Astrocyte of the hippocampus (primary cell): ENCODE measurements at regions not wholly inside any gene's neighbourhood (a gene's known extent, or its start where the extent isn't known, plus 50 kb on each side); places are given as distances from the start of the nearest gene placed in this dataset.

Source experiments
- DNase-seq: peaks from one replicate; pipeline ENCODE4 v3.0.0; 2011; ENCODE audit warnings: low read depth, low spot score

DNA sequence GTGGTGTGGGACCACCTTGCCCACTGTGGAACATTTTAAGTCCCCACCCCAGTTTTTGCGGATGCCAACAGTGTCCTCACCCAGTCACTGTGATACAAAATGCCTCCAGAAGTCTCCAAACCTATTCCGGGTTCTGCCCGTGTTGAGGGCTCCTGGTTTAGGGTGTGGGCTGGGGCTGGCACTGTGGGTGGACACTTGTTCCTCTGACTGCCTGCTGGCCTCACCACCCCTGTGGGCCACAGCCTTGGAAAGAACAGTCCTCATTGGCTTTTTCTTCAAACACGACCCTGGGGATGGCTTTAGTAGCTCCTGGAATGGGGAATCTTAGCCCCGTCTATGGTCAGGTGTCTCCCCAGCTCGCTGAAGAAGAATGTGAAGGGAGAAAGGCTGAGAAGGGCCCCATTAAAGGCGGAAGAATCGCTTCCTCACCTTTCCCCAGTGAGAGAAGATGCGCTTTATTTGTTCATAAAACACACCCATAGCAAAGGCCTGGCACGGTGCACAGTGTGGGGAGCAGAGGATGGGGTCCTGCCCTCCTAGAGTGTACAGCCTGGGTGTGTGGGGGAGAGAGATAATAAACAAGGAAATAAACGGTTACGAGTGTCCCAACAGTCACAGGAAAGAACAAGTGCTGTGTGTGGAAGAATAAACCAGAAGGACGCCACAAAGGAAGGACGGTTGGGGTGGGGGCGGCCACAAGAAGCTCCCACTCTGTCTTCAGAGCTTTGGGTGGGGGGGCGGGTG, 56.3 kb upstream of the SLC22A11 start:
- no peak for DNase-seq

DNA sequence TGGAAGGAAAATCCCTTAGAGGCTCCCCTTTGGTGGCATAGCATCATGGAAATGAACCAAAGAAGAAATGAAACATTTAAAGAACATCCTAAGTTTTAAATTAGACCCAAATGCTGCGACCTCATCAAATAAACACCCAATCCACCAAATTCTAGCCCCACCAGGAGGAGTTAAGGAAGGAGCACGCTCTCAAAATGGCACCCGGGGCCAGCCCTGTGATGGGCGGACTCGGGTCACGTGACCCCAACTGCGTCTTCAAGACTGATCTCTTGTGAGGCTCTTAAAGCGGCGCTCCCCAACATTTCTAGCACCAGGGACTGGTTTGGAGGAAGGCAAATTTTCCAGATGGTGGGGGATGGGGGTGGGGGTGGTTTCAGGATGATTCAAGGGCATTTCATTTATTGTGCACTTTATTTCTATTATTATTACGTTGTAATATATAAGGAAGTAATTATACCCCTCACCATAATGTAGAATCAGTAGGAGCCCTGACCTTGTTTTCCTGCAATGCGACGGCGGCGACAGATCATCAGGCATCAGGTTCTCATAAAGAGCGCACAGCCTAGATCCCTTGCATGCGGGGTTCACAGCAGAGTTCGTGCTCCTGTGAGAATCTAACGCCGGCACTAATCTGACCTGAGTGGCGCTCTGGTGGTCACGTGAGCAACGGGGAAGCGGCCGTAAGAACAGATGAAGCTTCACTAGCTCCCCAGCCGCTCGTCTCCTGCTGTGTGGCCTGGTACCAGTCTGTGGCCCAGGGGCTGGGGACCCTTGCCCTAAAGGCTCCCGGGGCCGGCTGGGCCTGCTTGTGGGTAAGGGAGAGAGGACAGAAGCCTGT, 55.3 kb upstream of the SLC22A11 start:
- DNase-seq: no peak

DNA sequence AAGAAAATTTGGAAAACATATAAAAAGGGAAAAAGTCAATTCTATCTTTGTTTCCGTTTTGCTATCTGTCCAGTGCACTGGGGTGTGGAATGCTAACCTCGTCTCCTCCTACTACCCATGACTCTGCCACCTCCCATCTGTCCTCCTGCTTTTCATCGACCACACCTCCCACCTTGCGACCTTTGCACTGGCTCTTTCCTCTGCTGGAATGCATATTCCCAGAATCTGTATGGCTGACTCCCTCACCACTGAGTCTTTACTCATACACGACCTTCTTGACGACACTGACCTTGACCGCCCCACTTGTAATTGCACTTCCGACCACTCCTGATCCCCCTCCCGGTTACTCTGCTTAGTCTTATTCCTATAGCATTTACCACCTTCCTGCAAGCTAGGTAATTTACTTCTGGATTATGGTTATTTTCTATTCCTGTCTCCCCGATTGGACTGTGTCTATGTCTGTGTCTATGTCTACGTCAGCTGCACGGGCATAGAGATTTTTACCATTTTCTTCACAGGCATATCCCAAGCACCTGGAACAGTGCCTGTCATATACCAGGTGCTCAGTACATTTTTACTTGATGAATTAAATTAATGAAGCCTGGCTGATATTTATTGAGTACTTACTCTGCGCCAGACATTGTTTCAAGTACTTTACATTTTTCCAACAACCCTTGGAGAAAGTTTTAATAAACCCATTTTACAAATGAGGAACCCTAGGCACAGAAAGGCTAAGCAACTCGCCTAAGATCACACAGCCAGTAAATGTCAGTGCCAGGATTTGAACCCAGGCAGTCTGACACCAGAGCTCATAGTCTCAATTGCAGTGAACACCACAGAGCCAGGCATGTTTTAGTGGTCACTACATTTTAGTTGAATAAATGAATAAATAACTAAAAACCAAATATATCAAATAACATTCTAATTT, 54.0 kb upstream of the SLC22A11 start:
- DNase-seq: no peak

- no peak for DNase-seq
Observed at GRCh38 chr11:64502634-64503033, 53.1 kb upstream of the SLC22A11 start.

- DNase-seq: no peak
Observed at GRCh38 chr11:64503186-64503753, 52.5 kb upstream of the SLC22A11 start.

GRCh38 chr11:64504999-64505398, 50.7 kb upstream of the SLC22A11 start:
- no peak for DNase-seq
